K562 (cell line): ENCODE measurements at regions not wholly inside any gene's neighbourhood (a gene's known extent, or its start where the extent isn't known, plus 50 kb on each side); places are given as distances from the start of the nearest gene placed in this dataset.

Experiments
- ATAC-seq: fragments of 200-7000 bp; cut with Tn5 transposase; 3 replicates; pipeline ENCODE4 v1.9.1; 2020; ENCODE audit warnings: moderate library complexity
- BruUV-seq: library from RNA; stranded (reverse); fragments of 400-500 nt; replicated peaks from 2 replicates; lab custom pipeline; 2021; lab: Mats Ljungman, UMichigan
- CTCF ChIA-PET: fragments of 300-600 bp; formaldehyde crosslinking; extraction: SDS; loops from one replicate; lab custom pipeline; 2021; ENCODE audit warnings: low intra/inter-chr PET ratio; lab: Yijun Ruan, JAX
- POLR2A ChIA-PET: fragments of 300-600, 350-650 bp; sonication (Branson Sonifier 250); formaldehyde crosslinking; extraction: SDS; loops from one replicate; lab custom pipeline; 2021; ENCODE audit warnings: antibody characterized with exemption, inconsistent platforms; lab: Yijun Ruan, JAX
- DNase-seq, 4 experiments: peaks; one replicate each; pipeline versions ENCODE4 v3.0.0 to v3.0.0-alpha.2; 2011 to 2018; ENCODE audit warnings: low spot score in 3 of 4, mixed read lengths in 3 of 4; ENCODE audit errors: extremely low read depth in 1 of 4
- FAIRE-seq: peaks from 2 replicates; lab custom pipeline; 2011; peaks lifted over from hg19 to GRCh38; lab: Jason Lieb, UNC
- H2AFZ ChIP-seq: 2 replicates; pipeline ENCODE4 v1.6.0; 2011; ENCODE audit warnings: low read depth, low read length, control low read depth, inconsistent platforms
- H3K27ac ChIP-seq: fragments of 200-600 bp; 3 replicates; pipeline ENCODE4 v1.8.0; 2011; ENCODE audit warnings: low read depth, mild to moderate bottlenecking, control low read depth, inconsistent platforms, low read length, moderate library complexity, mixed read lengths; ENCODE audit errors: extremely low read depth
- H3K27me3 ChIP-seq, 2 experiments: fragments of 300-600 bp in 1 of 2; 2 replicates in 1 of 2; 3 replicates in 1 of 2; pipeline versions ENCODE4 v1.6.0 to v1.8.0; 2011; ENCODE audit warnings: inconsistent platforms in 2 of 2, low read length in 2 of 2, mild to moderate bottlenecking in 1 of 2, mixed read lengths in 1 of 2, moderate library complexity in 1 of 2; ENCODE audit not compliant: control insufficient read depth in 2 of 2, insufficient read depth in 2 of 2
- H3K36me3 ChIP-seq: fragments of 300-600 bp; 3 replicates; pipeline ENCODE4 v1.8.0; 2011; ENCODE audit warnings: mild to moderate bottlenecking, low read length, inconsistent platforms; ENCODE audit not compliant: control insufficient read depth, insufficient read depth
- H3K4me1 ChIP-seq, 2 experiments: fragments of 200-600 bp in 1 of 2; replicated peaks in 1 of 2; 2 replicates in 1 of 2; 3 replicates in 1 of 2; pipeline versions ENCODE4 v1.5.1 to v1.8.0; 2011; ENCODE audit warnings: inconsistent platforms in 2 of 2, low read length in 2 of 2, mild to moderate bottlenecking in 1 of 2, mixed read lengths in 1 of 2, moderate library complexity in 1 of 2; ENCODE audit not compliant: control insufficient read depth in 2 of 2, insufficient read depth in 2 of 2
- H3K4me2 ChIP-seq: 2 replicates; pipeline ENCODE4 v1.6.1; 2011; ENCODE audit warnings: low read length, control low read depth, inconsistent platforms, mixed read lengths; ENCODE audit not compliant: insufficient read depth
- H3K4me3 ChIP-seq: fragments of 200-600 bp; sonication (generic), shearing (Covaris generic); 2 replicates; pipeline ENCODE4 v1.5.1; 2016; ENCODE audit warnings: control low read depth, inconsistent platforms
- H3K79me2 ChIP-seq: fragments of 200-600 bp; 3 replicates; pipeline ENCODE4 v1.8.0; 2011; ENCODE audit warnings: low read length, inconsistent platforms; ENCODE audit not compliant: control insufficient read depth, insufficient read depth
- H3K9ac ChIP-seq, 2 experiments: 2 replicates each; pipeline versions ENCODE4 v1.6.0 to v1.6.1; 2011; ENCODE audit warnings: low read depth in 2 of 2, low read length in 2 of 2, control low read depth in 1 of 2, inconsistent platforms in 1 of 2, mild to moderate bottlenecking in 1 of 2, mixed read lengths in 1 of 2; ENCODE audit not compliant: insufficient read depth in 1 of 2
- H3K9me1 ChIP-seq: one replicate; pipeline ENCODE4 v1.6.0; 2011; ENCODE audit warnings: inconsistent platforms, mild to moderate bottlenecking, low read length, moderate library complexity; ENCODE audit not compliant: control insufficient read depth, insufficient read depth
- H3K9me3 ChIP-seq: replicated peaks from 2 replicates; pipeline ENCODE4 v1.5.1; 2011; ENCODE audit warnings: low read depth, low read length, inconsistent platforms; ENCODE audit not compliant: control insufficient read depth, insufficient read depth
- H4K20me1 ChIP-seq: replicated peaks from 2 replicates; pipeline ENCODE4 v1.6.1; 2011; ENCODE audit warnings: low read length, inconsistent platforms, mixed read lengths; ENCODE audit not compliant: control insufficient read depth, insufficient read depth
- CBFA2T3 ChIP-seq: fragments of 450-650 bp; IDR thresholded peaks from 2 replicates; pipeline ENCODE4 v1.6.1; 2017
- CBX8 ChIP-seq: fragments of 200-600 bp; sonication (generic); IDR thresholded peaks from 2 replicates; pipeline ENCODE4 v1.6.1; 2012; ENCODE audit warnings: borderline replicate concordance, mixed run types, low read depth, mild to moderate bottlenecking, moderate library complexity, mixed read lengths, low read length, control low read depth, inconsistent platforms; ENCODE audit not compliant: poor library complexity, severe bottlenecking; ENCODE audit errors: extremely low read depth
- FOXJ3 ChIP-seq: sonication (generic); formaldehyde crosslinking; IDR thresholded peaks from 2 replicates; pipeline ENCODE4 v1.4.0; 2020; ENCODE audit warnings: mild to moderate bottlenecking, missing genetic modification reagents
- RFX5 ChIP-seq: IDR thresholded peaks from 2 replicates; pipeline ENCODE4 v1.6.1; 2011; ENCODE audit warnings: low read depth, mild to moderate bottlenecking, improper control_type of control experiment, low read length
- STAT5B ChIP-seq: fragments of 250-450 bp; sonication (Bioruptor Pico); IDR thresholded peaks from 2 replicates; pipeline ENCODE4 v1.8.0; 2021; ENCODE audit warnings: mild to moderate bottlenecking, inconsistent platforms
- TCF3 ChIP-seq: sonication (generic); formaldehyde crosslinking; IDR thresholded peaks from 2 replicates; pipeline ENCODE4 v1.4.0; 2020; ENCODE audit warnings: mild to moderate bottlenecking, missing genetic modification reagents
- TFAM ChIP-seq: fragments of 250-450 bp; sonication (Bioruptor Pico); conservative IDR thresholded peaks from 2 replicates; pipeline ENCODE4 v1.5.0; 2021; ENCODE audit warnings: mild to moderate bottlenecking, moderate library complexity
- ZNF592 ChIP-seq: fragments of 450-650 bp; IDR thresholded peaks from 2 replicates; pipeline ENCODE4 v1.6.1; 2017; ENCODE audit warnings: antibody characterized with exemption, mild to moderate bottlenecking
- ZSCAN32 ChIP-seq: fragments of 450-650 bp; formaldehyde crosslinking; IDR thresholded peaks from 2 replicates; pipeline ENCODE4 v1.4.0; 2020; ENCODE audit warnings: mild to moderate bottlenecking, moderate library complexity
- WGBS: fragments of 100-300 bp; shearing (Covaris generic); methylation state at CpG from one replicate; pipeline ENCODE4 v1.1.6; 2016; ENCODE audit warnings: low coverage, mixed read lengths; ENCODE audit not compliant: insufficient coverage; ENCODE audit errors: missing lambda C conversion rate; 5-methylcytosine and 5-hydroxymethylcytosine counted together
- in situ Hi-C: fragments of 300-500 bp; cut with MboI; formaldehyde crosslinking; loops from 4 replicates; pipeline ENCODE4 v1.15.0; 2018; ENCODE audit warnings: inconsistent platforms, mixed read lengths
- intact Hi-C: fragments of 100-400 bp; cut with micrococcal nuclease; formaldehyde crosslinking; loops from 2 replicates; pipeline ENCODE4 v1.14.2; 2022

- TF ChIP-seq ZNF592 = no peak
- no peak for TF ChIP-seq STAT5B
- no peak for TF ChIP-seq ZSCAN32 (CRISPR knock-in tag)
- no peak for TF ChIP-seq TFAM
- no peak for TF ChIP-seq CBFA2T3
- TF ChIP-seq TCF3 (CRISPR knock-in tag) = no peak
Observed at GRCh38 chr5:92002721-92003274, 619.7 kb upstream of the ARRDC3 start (continued).

GRCh38 chr5:91998774-91999173 lies 615.7 kb upstream of the ARRDC3 start:
- Histone ChIP-seq H3K4me1 (no peaks in the 10 kb centered on the region), H3K4me2 (no peak overlapping the region), H3K9ac (no peak overlapping the region), H3K9me1 (no peaks in the 10 kb centered on the region), H3K9me3 (no peaks in the 10 kb centered on the region), H3K27me3 (no peaks in the 10 kb centered on the region)
- in situ Hi-C loops = no loop called here
- 0% methylated on average over 3 of the region's 3 CpGs for WGBS
- TF ChIP-seq RFX5 = no peak
- TF ChIP-seq CBX8 = no peak
- TF ChIP-seq FOXJ3 (CRISPR knock-in tag) = no peak
- TF ChIP-seq, all 486 proteins: peak for 0
- intact Hi-C loops = no loop called here
- ChIA-PET POLR2A (no interaction called here), CTCF (no interaction called here)
- BruUV-seq = no TSS peak
- Histone ChIP-seq H4K20me1 (no peaks in the 10 kb centered on the region), H3K36me3 (no peaks in the 10 kb centered on the region), H3K4me3 (no peak overlapping the region), H3K79me2 (no peaks in the 10 kb centered on the region), H3K27ac (no peak overlapping the region), H2AFZ (no peak overlapping the region)
- ATAC-seq = no peak
- no peak for DNase-seq
- no peak for FAIRE-seq
